Left kidney (tissue), 1 donor: ENCODE measurements at regions not wholly inside any gene's neighbourhood (a gene's known extent, or its start where the extent isn't known, plus 50 kb on each side); places are given as distances from the start of the nearest gene placed in this dataset.
"Not testable (repeated sequence)": the region's sequence is repeated elsewhere in the genome, so short reads cannot be mapped to it uniquely, and the experiment has no call there.

Experiments
- DNase-seq: peaks from one replicate; pipeline ENCODE4 v3.0.0-alpha.2; 2013

DNA sequence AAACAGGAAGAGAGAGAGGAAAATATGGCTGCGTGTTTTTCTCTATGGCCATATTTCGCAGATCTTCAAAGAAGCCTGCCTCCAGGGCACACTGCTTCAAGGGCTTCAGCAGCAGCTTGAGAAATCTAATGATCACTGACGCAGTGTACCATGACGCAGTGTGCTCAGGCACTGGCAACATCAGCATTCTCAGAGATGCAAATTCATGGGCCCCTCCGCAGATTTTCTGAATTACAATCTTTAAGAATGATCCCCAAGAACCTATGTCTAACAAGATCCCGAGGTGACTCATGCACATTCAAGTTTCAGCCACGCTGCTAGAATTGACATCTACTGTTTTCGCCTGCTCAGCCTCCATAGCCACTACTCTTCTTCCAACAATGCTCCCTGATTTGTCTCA lies 143.9 kb upstream of the ZNF366 start:
- no peak for DNase-seq

DNA sequence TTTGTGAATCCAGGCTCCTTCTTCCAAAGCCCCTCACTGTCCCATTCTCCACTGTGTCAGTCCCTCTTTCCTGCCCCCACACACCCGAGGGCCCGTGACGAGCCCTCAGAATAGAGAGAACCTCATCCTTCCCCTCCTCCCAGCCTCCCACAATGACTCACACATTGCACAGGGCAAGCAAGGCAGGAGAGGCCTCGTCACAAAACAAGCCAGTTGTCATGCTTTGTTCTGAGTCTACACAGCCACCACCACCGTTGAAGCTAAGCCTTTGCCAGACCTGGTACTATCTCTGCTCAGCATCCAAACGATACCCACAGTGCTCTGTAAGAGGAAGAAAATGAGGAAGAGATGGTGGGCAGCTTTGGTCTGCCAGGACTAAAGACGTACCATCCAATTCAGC lies 142.2 kb upstream of the ZNF366 start:
- DNase-seq: no peak

DNA sequence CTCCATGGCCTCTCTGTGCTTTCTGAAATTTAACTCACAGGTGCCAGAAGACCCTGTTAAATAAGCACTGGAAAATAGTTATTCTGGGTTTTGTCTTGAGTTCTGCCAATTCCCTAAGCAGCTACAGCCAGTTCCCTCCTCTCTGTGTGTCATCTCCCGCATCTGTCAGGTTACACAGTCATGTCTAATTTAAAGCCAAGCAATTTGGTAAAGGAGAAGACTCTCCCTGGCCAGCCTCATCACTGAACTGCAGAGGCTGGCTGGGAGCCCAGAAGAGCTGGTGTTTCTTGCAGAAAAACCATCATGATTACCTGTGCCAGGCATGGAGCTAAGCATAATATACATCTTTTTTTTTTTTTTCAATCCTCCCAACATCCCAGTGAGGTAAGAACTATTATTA lies 141.3 kb upstream of the ZNF366 start:
- no peak for DNase-seq

DNA sequence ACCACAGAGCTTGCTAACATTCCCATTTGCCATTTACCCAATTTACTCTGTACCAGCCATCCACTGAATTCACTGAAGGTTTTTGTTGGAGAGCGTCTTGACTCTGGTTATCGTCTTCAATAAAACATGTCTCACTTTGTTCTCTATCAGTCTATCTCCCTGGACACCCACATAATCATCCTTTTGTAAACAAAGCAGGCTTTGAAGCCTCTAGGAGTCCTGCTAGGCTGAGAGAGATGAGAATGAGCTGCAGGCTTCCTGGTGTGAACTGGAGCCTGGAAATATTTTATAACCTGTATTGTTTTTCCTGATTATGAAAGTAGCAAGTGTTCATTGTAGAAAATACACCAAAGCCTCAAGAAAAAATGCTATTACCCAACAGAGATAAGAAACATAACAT lies 140.6 kb upstream of the ZNF366 start:
- no peak for DNase-seq

DNA sequence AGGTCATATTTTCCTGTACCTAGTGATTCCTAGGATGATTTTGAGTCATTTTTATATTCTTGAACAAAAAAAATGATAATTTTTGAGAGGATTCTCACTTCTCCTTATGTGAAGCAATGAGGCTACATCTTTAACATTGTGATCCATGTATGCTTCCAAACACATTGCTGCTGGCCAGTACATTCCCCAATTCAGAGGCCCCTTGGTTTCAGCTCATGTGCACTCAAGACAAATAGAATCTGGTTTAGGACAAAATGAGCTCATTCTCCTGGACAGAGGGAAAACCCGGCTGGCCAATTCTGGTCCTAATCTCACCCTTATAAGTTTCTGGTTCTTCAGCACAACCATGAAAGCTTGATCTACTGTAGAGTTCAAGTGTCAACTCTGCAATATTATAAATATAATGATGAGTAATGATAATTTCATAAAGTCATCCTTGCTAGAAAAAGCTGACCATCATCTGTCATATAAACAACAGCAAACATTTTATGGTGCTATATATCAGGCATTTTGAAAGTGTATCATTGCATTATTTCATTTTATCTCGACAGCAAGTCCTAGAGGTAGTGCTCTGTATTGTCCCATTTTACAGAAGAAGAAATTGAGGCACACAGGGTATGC lies 139.1 kb upstream of the ZNF366 start:
- DNase-seq: no peak

DNA sequence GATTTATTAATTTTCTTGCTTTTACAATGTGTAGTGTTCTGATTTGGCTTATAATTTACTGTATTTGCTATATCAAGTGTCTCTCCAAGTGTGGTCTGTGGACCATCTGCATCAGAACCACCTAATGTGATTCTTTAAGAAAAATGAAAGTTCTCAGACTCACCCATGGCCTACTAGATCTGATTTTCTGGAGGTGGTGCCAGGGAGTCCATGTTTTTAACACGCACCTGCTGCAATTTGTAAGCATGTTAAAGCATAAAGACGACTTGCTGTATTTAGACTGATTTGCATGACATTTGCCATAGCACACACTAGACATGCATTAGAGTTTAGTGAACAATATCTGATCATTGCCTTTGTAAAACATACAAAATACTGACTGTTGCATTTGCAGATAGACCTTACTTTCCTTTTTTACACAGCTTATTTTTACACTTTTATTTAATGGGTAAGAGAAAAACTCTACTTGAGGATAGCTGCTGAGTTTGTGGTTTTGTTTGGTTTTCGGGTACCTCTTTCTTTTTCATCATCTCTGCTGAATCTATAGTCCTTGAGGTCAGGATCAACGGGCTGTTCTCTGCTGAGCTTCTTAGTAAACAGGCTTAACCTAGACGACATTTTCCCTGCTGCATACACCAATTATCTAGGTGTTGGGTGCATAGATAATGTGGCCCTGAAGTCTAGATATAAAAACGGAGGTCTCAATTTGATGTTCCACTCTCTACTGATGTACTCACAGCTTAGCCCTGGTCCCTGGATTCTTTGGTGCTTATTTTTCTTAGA lies 138.0 kb upstream of the ZNF366 start:
- DNase-seq: no peak

DNA sequence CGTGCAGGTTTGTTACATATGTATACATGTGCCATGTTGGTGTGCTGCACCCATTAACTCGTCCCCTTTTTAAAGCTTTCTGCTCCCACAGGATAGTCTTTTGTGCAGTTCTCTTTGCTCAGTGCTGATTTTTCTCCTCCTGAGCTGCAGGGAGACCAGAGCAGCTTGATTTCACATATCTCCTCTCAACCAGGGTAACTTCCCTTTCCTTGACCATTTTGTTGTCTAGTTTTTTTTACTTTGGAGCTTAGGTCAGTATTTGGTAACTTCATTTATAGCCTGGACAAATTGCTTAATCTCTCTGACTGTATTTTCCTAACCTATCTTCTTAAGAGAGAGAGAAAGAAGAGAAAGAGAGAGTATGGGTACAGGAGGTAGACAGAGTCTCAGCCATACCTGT lies 137.1 kb upstream of the ZNF366 start:
- no peak for DNase-seq

DNA sequence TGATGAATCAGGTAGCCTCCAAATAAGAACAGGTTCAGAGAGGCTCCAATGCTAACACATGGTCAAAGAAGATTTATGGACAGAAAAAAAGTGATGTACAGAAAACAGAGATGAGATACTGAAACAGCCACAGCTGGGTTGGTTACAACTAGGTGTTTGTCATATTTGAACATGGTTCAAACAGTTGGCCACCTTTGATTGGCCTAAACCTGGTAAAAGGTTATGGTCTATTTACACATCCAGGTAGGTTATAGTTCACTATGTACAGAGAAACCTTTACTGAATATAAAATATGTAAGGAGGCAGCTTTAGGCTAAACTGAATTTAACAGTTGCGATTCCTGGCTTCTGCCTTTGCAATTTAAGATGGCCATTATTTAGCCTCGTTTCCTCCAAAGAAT lies 134.0 kb upstream of the ZNF366 start:
- DNase-seq: no peak

DNA sequence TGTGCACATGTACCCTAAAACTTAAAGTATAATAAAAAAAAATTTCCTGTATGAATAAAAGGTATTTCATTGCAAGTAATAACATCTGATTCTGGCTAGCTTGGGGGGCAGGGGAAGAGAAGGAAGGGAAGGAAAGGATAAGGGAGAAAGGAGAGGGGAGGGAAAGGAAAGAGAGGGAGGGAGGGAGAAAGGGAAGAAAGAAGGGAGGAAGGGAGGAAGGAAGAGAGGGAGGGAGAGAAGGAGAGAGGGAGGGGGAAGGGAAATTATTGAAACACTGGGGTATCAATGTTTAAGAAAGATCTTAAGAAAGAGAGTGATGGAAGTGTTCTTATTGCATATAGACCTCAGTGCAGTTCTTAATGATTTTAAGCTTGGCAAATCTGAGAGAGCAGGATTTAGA lies 129.8 kb upstream of the ZNF366 start:
- no peak for DNase-seq

DNA sequence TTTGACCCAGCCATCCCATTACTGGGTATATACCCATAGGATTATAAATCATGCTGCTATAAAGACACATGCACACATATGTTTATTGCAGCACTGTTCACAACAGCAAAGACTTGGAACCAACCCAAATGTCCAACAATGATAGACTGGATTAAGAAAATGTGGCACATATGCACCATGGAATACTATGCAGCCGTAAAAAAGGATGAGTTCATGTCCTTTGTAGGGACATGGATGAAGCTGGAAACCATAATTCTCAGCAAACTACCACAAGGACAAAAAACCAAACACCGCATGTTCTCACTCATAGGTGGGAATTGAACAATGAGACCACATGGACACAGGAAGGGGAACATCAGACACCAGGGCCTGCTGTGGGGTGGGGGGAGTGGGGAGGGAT lies 129.4 kb upstream of the ZNF366 start:
- DNase-seq: not testable (repeated sequence)

DNA sequence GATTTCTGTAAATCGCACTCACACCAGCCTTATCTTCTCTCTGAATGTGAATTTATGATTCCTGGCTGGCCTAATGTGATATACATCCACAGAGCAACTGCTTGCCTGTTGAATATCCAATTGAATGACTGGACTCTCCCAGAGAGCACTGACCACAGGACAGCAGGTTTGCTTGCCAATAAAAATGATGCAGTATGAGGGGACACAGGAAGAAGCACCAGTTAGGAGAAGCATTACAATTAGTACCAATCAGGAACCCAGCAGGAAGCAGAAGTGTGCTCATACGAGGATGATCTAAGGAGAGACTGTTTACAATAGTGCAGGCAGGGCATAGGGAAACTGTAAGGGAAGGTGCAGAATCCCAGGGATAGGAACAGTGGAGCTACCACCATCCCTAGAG lies 127.2 kb upstream of the ZNF366 start:
- DNase-seq: no peak

DNA sequence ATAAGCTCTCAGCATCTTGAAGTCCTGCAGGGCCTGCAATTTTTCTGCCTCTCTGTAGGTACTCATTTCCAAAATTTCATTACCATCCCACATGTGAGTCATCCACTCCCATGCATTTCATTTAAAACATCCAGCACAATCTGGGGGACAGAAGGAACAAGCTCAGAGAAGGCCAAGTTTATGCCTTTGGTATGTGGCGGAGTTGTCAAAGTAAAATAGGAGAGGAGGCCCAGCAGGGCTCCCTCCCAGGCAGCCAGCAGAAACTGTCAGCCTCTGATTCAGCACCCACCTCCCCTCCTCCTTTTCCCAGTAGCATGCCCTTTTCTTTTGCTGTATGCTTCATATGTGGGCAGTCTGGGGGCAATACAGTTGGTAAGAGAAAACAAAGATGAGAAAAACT lies 126.4 kb upstream of the ZNF366 start:
- DNase-seq: no peak

DNA sequence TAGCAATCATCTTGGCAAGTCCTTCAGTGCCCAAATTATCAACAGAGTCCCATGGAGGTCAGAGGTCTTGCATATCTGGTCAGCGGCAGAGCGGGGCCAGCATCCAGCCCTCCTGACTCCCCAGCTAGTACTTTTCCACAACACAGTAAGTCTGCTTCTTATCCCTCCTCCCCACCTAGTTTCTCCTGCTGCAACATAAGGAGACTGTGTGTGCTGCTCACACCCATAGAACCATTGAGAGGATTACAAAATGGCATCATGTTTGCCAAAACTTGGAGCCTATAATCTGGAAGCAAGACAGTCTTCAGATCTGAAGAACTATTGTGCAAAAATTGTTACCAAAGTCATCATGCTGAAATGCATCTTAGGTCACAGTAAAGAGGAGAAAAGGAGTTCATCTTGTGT lies 125.8 kb upstream of the ZNF366 start:
- DNase-seq: no peak

DNA sequence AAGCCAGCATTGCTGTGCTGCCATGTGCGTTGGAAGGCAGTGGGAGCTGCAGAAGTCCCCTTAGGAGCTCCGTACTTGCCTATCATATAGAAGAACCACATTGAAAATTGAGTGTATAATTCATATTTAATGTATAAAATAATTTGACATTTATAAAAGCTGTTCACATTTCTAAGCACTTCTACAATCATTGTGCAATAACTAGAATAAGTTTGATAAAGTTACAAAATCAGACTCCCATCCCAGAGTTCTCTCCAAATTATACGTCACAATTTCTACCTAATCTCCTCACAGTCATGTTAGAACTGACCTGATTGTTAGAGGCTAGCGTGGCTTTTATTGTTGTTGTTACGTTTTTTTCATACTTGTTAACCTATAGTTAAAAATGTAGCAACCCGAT lies 123.5 kb upstream of the ZNF366 start:
- no peak for DNase-seq

DNA sequence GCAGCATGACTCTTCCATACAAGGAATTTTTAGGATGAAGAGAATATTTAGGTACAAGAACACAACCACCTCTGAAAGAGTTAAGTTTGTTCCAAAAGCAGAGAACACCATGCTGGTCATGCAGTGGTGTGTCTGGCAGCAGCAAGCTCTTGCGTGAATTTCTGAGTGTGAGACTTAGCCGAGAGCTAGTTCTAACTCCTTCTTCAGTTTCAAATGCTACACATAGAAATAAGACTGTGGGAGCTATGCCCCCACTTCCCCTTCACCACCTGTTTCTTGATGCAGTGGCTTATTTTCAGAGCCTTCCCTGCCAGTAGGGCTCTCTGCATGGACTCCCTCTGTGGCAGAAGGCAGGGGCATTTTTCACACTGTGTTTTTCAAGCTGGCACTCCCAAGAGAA lies 122.9 kb upstream of the ZNF366 start:
- DNase-seq: no peak

DNA sequence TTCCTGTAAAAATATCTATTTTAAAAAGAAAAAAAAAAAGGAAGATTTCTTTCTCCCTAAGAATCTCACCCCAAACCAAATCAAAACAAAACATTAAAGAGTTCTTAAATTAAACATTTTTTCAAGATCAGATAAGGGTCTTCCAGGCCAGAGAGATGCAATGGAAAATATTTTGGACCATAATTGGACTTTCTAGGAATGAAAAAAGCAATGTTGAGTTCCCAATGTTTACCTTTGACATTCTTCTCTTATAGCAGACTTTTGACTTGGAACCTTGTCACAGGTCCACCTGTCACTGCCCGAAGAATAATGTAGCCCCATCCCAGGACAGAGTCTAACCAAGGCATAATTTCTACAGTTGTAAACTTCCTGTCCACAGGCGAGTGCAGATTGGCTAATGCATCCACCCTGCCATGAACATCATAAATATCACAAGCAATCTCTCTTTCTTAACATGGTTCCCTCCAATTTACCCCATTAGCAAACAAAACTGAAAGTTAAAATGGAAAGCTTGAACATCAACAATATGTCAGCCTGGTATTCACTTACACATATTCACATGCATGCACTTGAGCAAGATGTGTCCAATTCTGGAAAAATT lies 121.7 kb upstream of the ZNF366 start:
- DNase-seq: no peak

DNA sequence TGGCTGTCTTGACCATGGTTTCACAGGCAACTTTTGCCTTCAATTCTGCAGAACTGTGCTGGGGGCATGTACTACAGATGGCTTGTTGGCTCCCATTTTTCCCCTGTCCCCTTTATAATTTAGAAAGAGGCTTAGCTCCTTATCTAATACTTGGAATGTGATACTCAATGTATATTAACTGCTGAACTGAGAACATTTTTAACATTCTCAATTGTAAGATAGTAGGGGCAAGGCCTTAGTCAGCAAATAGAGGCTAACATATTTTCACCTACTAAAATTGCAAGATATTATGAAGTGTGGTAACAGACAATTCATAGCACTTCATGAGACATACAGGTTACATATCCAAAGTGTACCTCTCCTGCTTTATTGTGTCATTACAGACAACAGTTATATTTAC lies 118.1 kb upstream of the ZNF366 start:
- DNase-seq: no peak

DNA sequence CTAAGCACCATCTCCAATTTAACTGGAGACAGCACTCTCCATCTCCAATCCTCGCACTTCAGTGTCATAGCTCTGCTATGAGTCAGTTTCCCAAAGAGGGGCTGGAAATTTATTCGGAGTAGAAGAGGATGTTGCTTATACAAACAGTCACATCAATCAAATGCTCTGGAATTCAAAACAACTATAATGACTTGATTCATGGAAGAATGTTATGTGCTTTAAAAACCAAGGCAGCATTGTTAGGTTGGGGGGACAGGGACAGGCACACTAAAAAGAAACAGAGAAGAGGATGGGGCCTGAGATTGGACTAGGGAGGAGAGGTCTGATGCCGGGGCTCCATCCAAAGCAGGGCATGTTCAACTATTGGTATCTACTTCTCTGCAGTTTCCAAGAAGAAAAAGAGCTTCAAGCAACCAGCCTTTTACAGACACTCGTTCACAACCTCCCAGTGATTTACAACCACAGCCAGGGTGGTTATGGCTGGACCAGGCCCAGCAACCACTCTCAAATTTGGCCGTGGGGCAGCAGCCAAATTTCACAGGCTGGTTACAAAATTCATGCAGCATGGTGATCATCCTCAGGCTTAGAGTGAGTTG lies 117.5 kb upstream of the ZNF366 start:
- no peak for DNase-seq

DNA sequence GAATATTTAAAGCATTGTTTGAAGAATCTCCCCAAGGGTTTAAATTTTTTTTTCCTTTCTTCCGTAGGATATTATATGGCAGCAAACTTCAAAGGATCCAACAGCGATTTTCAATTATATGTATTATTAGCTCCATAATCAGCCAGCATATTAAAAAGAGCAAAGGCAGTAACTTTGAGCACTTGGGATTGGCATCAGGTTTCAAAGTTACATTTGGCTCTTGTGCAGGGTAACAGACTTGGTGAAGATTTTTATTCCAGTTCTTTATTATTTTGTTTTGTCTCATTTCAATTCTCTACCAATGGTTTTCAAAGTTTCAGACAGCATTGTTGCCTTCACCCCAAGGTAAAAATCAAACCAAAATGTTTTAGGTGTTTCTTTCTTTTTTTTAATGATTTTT lies 116.7 kb upstream of the ZNF366 start:
- no peak for DNase-seq

DNA sequence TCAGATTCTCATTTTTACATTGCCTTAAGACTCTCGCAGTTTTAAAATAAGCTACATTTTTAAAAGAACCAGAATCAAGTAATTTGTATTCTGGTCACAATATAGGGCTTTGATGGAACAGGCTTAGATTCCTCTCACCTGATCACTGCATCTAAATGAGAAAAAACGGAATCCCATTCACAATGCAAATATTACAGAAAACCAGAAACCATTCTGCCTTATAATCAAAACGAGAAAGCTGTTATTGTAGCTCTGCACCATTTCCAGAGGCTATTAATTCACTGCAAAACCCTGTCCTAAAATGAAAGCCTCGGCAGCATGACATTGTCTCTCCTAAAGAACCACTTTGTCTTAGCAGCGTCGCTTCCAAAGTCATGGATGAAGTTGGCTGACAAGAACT lies 116.1 kb upstream of the ZNF366 start:
- no peak for DNase-seq

DNA sequence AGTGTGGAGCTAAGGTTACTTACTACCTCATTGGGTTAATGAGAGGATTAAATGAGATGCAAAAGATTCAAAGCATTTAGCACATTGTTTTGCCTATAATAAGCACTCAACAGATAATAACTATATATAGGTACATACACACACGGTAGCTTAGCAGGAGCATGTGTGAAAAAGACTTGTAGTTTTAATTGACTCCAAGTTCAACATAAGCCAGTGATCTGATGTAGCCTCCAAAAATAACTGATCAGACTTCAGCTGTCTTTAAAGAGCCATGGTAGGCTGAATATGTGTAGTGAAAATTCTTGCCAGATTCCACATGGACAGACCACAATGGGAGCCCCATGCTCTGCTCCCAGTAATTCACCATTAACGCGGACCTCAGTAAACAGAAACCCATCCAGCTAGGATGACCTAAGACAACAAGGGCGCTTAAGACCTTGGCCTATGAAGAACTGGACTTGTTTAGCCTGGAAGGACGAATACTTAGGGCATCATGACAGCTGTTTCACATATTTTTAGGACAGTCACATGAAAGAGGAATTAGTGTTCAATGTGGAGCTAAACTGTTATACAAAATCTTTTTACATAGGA lies 115.1 kb upstream of the ZNF366 start:
- DNase-seq: no peak

DNA sequence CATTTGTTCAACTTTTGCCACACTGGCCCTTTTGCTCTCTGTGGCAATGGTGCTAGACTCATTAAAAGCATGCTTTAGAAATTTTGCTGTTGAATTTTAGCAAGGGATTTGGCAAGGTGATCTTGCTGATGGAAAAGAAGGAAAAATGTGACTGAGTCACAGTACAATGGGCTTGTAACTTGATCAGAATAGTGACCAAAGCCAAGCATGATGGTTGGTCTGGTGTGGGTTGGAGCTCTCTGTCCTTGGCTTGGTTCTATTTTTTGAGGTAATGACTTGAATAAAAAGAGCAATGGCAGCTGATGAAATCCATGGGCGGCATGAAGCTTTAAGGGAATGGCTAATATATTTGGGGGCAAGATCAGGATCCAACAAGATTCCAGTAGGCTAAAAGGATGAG lies 114.4 kb upstream of the ZNF366 start:
- no peak for DNase-seq

DNA sequence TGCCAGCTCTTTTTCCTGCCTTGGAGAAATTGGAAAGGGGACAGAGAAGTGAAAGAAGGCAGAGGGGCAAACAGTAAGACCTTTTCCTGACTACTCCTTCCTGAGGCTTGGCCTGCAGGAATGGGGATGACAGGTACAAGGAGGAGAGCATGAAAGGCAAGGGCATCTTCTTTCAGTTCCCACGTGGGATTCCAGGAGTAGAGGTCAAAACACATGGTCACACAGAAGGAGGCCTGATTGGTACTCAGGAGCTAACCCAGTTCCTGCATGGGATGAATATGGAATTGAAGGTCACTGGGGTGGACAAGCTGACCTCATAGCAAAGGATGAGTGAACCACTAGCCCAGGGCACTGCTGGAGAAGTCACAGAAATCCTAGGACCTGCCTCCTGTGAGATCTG lies 112.5 kb upstream of the ZNF366 start:
- no peak for DNase-seq
